ENCODE measurements at regions not wholly inside any gene's neighbourhood (a gene's known extent, or its start where the extent isn't known, plus 50 kb on each side); places are given as distances from the start of the nearest gene placed in this dataset.

GRCh38 chr12:5232826-5233500 is 189.3 kb downstream of the KCNA5 start:
- DNase-seq (ENCODE audit: extremely low read depth, low read depth) = no peak
- TF ChIP-seq CTCF (IDR thresholded peaks at IDR 0.05; ENCODE audit: low read depth, low read length) = no peak

GRCh38 chr12:5236022-5236640 is 192.5 kb downstream of the KCNA5 start:
- DNase-seq (ENCODE audit: extremely low read depth, low read depth) = no peak
- TF ChIP-seq CTCF (IDR thresholded peaks at IDR 0.05; ENCODE audit: low read depth, low read length) = no peak

GRCh38 chr12:5242440-5242839 is 189.5 kb upstream of the NTF3 start:
- DNase-seq (ENCODE audit: extremely low read depth, low read depth) = no peak
- no peak for TF ChIP-seq CTCF (IDR thresholded peaks at IDR 0.05; ENCODE audit: low read depth, low read length)

- no peak for TF ChIP-seq CTCF (IDR thresholded peaks at IDR 0.05; ENCODE audit: low read depth, low read length)
- no peak for DNase-seq (ENCODE audit: extremely low read depth, low read depth)
Observed at GRCh38 chr12:5243014-5243413, 188.9 kb upstream of the NTF3 start.

GRCh38 chr12:5244513-5244972 is 187.4 kb upstream of the NTF3 start:
- no peak for TF ChIP-seq CTCF (IDR thresholded peaks at IDR 0.05; ENCODE audit: low read depth, low read length)
- no peak for DNase-seq (ENCODE audit: extremely low read depth, low read depth)

- TF ChIP-seq CTCF (IDR thresholded peaks at IDR 0.05; ENCODE audit: low read depth, low read length) = no peak
- no peak for DNase-seq (ENCODE audit: extremely low read depth, low read depth)
Observed at GRCh38 chr12:5246196-5246595, 185.7 kb upstream of the NTF3 start.

- DNase-seq (ENCODE audit: extremely low read depth, low read depth) = no peak
Observed at GRCh38 chr12:5247144-5247543, 184.8 kb upstream of the NTF3 start.

More at GRCh38 chr12:5247144-5247543, 184.8 kb upstream of the NTF3 start:
- no peak for TF ChIP-seq CTCF (IDR thresholded peaks at IDR 0.05; ENCODE audit: low read depth, low read length)
